ENCODE measurements at regions not wholly inside any gene's neighbourhood (a gene's known extent, or its start where the extent isn't known, plus 50 kb on each side); places are given as distances from the start of the nearest gene placed in this dataset.

DNA sequence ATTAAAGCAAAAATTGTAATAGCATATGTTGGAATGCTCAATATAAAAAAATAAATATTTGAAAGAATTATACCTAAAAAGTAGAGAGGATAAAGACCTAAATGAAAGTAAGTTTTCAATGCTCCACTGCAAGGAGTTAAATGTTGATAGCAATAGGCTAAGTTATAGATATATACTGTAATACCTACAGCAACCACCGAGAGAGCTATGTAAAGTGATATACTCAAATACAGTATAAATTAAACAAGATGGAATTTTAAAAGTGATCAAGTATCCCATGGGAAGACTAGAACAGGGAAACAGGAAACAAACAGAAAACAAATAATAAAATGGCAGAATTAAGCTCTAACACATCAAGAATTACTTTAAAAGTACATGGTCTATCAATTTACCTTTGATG is 73.9 kb downstream of the CASP3 start:
- no peak for DNase-seq

DNA sequence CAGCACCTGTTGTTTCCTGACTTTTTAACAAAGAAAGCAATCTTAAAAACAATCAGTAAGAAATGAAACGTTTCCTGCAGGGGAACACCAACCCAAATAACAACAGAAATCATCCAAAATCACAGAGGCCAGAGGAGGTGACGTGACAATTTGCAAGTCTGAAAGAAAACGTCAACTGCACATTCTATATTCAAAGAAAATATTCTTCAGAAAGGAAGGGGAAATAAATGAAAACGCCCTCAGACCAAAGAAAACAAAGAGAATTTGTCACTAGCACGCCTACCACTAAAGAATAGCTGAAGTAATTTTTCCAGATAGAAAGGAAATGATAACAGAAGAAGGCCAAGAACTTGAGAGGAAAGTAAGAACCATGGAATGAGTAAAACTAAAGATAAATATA is 74.4 kb downstream of the CASP3 start:
- no peak for DNase-seq

DNA sequence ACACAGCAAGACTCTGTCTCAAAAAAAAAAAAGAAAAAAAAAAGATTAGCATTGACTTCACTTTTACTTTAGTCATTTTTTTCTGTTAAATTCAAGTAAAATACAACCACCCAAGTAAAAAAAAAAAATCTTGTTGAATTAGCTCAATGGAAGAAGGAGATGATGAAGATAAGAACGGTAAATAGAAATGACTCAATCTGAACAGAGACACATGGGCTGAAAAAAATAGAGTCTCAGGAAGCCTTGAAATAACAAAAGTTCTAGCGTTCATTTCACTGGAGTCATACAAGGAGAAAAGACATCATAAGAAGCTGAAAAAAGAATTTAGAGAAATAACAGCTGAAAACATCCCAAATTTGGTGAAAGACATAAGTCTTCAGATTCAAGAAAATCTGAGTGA is 75.5 kb downstream of the CASP3 start:
- no peak for DNase-seq

DNA sequence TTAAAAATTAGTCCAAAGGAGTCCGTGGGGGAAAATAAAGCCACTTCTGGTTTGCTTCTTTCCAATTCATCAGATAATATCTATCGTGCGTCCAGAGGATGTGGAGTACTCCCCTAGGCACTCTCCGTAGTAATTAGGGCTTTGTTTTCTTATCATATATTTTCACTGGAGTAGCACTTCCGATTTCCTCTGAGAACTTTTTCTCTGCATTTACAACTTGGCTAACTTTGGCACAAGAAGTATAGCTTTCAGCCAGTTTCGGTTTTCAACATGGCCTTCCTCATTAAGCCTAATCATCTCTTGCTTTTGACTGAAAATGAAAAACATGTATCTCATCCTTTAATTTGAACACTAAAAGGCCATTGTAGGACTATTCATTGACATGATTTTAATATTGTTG is 80.5 kb downstream of the CASP3 start:
- no peak for DNase-seq

DNA sequence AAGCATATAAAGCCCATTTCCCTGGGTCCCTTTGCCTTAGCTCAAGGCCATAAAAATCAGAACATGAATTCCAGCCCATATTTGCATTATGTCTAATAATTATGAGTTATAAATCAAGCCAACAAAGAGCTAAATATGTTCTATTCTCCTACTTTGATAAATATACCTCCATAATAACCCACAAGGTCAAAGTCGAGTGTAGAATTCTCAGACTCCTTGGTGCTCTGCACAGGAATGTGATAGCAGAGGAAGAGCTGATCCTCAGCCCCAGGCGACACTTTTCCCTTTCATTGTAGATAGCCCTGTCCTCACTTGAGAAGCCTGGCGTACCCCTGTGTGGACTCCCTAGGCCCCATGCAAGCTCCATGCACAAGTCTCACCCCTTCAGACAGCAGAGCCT is 85.6 kb downstream of the CASP3 start:
- no peak for DNase-seq

DNA sequence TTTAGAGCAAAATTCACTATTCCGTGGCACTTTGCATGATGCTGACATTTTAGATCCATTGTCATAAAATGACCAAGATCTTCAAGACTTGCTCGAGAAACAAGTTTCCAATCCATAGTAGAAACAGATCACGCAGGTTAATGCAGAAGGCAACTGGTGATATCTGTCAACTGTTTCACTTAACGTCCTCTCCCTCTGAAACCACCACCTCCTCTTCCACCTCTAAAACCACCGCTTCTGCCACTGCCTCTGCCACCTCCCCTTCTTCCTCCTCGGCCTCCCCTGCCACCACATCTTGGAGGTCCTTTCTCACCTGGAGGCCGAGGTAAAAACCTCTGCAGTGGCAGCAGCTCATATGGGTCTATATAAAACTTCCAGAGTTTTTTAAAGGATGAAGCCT is 84.6 kb upstream of the IRF2 start:
- no peak for DNase-seq

DNA sequence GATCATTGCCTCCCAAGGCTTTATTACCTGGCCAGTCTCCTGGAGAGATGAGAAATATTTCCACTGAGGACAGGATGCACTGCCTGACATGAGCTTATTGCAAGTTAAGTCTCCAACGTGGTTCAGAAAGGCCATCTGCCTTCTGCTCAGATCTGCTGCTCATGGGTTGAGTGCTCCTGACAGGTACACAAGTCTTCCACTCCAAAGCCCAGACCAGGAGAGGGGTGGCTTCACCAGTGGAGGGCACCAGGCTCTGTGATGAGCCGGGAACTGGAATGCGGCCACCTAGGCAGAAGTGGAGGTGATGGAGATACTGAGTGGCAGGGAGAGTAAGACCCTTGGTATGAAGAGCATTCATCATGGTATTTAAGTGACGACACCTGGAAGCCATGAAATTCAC is 79.5 kb upstream of the IRF2 start:
- DNase-seq, result no peak

DNA sequence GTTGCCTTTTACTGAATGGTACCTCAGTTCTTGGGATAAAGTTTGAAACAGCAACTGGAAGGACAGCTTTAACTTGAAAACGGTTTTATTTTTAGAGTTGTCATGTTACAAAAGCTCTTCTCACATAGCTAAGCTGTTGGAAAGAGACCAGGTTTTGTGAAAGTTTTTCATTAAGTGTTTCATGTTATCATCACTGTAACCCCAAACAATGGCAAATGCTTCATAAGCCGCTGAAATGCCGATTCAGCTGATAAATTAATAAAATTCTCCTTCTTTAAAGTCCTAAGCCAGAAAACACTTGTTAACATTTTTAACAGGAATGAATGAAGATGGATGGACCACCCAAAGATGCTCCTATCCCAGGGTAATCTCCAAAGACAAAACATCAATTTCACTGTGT is 76.1 kb upstream of the IRF2 start:
- no peak for DNase-seq

DNA sequence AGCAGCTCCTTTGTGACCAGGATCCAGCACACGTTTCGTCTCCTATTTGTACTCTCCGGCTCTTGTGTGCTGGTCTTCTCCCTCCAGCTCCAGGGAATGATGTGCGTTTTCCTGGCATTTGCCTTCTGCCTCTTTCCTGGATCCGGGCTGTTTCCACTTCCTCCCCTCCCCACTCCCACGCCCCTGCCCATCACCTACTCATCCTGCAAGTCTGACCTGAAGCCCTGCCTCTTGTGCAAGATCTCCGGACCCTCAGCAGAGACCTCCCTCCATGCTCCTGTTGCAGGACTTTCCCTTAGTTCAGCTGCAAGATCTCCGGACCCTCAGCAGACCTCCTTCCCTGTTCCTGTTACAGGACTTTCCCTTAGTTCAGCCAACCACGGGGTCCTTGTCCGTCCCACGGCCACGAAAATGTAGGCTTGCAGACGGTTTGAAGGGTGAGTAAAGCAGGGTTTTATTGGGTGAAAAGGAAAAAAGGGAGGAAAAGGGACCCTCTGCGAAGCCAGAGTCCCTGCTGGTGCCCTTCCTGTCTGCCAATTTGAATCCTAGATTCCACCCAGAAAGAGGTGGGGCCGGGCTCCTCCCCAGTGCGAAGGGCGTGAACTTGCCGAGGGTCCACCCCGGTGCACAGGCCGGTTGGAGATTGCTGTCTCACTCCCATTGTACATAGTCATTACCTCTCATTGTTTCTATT is 74.4 kb upstream of the IRF2 start:
- no peak for DNase-seq

DNA sequence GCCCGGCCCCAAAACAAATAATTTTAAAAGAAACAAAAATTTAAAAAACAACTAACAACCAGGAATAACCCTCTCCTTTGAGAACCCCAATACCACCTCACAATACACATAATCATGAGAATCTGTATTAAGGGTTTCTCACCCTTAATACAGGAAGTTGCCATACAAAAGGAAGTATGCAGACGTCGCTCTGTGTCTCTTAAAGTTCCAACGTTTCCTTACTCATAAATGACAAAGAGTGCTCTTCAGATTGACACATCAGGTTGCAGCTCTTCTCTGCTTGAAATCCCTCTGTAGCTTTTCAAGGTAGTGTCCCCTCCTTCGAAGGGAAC is 73.9 kb upstream of the IRF2 start:
- no peak for DNase-seq

DNA sequence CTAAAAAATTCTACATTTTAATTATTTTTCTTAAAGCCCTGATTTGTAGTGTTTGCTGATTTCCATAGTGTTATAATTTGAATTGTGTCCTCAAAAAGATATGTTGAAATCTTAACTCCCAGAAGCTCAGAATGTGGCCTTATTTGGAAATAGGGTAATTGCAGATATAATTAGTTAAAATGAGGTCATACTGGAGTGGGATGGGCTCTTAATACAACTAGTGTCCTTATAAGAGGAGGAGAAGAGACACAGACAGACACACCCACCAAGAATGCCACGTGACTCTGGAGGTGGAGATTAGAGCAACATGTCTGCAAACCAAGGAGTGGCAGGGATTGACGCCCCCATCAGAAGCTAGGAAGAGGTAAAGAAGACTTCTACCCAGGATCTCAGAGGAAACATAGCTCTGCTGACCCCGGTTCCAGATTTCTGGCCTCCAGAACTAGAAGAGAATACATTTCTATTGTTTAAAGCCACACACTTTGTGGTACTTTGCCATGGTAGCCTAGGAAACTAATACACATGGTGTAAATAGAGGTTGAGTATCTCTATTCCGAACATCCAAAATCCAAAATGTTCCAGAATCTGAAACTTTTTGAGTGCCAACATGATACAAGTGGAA is 70.5 kb upstream of the IRF2 start:
- no peak for DNase-seq

DNA sequence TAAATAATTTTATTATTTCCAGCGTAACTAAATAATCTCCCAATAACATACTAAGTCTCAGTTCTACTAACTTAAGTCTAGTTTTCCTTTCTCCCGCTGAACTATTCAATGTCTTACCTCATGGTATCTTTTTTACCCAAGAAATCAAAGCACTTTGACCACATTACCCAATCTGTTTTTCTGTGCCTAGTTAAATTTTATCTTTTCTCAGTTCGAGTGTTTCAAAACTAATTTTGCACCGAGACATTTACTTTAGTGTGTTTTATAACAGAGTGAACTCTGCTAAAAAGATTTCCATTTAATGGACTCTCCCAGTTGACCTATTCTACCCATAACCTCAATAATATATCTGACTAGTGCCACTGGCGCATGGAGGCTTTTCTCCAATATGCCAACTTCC is 67.6 kb upstream of the IRF2 start:
- no peak for DNase-seq

DNA sequence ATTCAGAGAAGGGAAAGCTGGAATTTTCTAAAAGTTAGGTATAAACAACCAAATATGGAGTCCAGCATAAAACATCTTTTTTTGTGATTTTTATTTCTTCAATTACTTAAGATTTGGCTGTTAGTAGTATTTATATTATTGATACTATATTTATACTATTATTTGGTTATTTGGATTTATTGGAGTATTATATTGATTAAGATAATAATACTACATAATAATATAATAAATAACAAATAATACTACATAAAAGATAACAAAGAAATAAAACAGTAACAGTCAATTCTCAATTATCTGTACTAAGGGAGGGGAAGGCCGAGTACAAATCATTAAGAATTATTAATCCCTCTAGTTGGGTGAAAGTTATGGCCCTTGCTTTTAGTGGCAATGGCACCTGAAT is 66.0 kb upstream of the IRF2 start:
- no peak for DNase-seq

DNA sequence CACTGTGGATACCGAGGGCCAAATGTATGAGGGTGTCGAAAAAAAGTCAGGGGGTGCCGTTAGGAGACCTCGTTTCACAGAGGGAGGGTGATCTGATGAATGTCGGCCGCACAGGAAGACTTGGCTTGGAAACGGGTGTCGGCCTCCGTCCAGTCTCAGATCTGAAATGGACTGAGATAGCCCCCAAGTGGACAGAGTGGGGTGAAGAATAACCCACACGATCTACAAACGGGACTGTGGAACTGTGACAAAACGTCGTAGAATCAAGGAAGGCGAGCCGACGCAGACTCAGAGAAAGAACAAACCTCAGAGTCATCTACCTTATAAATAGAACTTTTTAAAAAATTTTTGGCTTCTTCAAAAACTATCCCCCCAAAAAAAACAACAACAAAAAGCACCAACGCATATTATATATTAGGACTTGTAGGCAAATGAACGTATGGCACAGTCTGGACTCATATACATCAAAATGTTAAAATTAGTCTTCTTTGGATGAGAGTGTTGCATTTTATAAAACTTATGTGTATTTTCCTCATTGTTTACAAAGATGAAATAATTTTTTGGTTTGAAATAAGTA is 63.8 kb upstream of the IRF2 start:
- peak; percentile 30 for DNase-seq

DNA sequence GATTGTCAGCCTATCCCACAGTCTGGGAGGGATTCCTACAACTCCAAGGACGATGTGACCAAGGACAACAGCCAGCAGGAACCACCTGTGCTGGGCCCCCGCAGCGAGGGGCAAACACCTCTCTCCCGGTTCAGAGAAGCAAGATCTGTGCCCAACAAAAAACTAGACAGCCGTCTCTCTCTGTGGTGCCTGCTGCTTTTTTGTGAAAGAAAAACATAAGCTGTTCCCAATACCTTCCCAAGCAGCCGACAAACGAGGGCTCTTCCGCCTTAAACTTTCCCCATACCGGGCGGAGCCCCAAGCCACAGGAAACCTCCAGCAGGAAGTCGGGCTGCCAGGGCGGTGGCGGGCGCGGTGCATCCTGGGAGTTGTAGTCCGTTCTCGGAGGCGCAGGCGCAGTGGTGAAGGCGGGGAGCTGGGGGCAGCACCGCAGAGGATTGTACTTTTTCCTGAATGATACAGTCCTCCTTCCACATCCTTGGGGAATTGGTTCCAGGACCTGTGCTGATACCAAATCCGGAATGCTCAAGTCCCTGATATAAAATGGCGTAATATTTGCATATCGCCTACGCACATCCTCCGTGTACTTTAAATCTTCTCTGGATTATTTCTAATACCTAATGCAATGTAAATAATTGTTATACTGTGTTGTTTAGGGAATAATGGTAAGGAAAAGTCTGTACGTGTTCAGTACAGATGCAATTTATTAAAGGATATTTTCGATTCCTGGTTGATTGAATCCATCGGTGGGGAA is 63.1 kb upstream of the IRF2 start:
- peak; percentile 83 for DNase-seq

DNA sequence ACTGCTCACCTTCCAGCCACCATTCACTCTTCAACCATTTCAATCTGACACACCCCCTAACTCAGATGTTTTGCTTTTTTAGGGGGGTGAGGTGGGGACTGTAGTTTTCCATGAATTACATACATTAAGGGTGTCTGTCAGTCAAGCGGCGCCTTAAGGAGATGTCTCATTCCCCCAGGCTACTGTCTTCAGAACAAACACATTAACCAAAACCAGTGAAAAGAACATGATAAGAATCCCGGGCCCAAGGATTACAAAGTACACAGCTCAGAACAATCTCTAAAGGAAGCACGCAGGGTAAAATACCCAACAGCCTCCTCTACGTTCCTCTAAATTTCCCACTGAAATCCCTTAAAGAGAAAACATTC is 62.5 kb upstream of the IRF2 start:
- DNase-seq, result no peak

DNA sequence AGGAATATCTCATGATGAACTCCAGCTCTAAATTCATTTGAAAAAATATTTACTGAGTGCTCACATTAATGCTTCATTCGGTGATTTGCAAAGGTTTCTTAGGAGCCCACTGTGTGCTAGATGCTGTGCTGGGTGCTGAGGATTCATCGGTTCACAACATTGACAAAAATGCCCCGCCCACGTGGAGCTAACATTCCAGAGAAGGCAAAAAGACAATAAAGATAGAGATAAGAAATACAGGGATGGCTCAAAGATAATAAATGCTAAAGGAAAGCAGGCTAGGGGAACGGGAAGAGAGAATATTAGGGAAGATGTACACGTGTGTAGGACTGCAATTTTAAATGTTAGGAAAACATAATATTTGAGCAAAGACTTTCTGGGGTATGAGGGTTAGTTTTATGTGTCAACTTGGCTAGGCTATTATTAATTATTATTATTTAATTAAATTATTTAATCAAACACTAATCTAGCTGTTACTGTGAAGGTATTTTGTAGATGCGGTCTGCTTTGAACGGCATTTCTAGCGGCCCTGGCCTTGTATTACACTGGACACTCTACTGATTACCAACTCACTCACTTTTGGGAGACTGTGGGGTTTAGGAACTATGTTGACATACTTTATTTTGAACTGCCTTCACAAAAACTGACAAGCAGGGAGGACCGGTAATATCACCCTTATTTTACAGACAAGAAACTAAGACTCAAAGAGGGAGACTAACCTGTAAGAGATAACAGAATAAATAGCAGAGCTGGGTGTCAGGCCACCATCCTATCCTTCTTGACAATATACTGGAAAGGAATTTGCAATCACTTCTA is 61.9 kb upstream of the IRF2 start:
- DNase-seq, result no peak

DNA sequence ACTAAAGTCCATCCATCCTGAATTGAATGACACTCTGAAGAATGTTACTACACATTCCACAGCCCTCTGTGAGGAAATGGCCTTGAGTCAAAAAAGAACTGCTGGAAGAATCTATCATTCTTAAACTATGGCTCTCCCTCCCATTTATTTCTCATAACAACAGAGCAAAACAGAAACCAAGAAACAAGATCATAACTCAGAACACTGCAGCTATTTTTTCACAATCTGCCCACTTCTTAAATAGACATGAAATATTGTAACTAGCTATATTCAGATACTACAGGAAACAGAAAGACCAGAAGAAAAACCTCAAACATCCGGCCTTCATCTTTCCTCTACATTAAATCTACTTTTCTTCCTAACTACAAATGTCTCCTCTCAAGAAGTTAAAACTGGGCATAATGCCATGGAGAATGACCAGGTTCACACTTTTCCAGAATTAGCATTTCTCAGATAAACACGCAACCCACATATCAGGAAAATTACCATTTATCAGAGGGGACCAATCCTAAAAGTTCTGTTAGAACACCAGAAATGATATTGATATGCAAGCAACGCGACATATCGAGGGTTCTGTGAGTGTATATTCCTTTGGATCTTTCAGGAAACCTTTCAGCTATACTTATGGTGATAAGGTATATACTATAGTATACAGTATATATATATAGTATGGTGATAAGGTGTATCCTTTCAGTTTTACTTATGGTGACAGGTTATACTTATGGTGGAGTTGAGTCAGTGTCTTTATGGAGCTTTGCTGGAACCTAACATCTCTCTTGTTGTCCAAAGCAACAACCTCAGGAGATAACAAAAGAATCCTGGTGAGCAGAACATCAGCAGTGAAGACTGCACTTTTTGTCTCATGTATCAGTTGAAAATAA is 60.4 kb upstream of the IRF2 start:
- no peak for DNase-seq

DNA sequence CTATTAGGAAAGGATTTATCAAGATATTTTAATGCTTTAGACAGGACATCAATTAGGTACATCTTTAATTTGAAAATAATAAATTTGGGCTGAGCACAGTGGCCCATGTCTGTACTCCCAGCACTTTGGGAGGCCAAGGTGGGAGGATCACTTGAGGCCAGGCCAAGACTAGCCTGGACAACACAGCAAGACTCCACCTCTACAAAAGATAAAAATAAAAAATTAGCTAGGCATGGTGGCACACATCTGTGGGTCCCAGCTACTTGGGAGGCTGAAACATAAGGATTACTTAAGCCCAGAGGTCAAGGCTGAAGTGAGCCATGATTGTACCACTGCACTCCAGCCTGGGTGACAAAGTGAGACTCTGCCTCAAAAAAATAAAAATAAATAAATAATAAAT is 59.6 kb upstream of the IRF2 start:
- DNase-seq, result no peak

DNA sequence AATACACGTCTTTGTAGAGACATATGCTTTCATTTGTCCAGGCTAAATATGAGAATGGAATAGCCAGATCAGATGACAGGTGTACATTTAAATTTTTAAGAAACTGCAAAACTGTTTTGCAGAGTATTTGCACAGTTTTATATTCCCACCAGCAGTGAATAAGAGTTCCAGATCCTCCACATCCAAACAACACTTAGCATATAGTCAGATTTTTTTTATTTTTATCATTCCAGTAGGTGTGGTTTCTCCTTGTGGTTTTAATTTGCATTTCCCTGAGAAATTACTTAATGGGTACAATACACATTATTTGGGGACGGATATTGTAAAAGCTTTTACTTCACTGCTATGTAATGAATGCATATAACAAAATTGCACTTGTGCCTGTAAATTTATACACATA is 56.7 kb upstream of the IRF2 start:
- DNase-seq, result no peak

DNA sequence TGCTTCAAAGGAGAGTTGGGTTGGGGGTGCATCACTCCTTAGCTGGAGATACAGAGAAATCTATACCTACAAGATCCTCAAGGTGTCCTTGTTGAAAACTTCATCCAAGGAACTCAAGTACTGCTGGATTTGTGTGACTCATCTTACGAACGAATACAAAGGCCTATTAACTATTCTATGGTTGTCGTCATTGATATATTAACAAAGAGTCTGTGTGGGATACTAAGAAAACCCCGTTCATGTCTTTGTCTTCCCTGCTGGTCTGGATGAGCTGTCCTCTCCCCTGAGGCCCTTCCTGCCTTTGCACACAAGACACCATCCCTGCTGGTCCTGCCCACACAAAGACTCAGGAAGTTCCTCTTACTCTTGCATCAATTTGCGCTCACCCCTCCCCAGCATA is 54.9 kb upstream of the IRF2 start:
- DNase-seq, result no peak

DNA sequence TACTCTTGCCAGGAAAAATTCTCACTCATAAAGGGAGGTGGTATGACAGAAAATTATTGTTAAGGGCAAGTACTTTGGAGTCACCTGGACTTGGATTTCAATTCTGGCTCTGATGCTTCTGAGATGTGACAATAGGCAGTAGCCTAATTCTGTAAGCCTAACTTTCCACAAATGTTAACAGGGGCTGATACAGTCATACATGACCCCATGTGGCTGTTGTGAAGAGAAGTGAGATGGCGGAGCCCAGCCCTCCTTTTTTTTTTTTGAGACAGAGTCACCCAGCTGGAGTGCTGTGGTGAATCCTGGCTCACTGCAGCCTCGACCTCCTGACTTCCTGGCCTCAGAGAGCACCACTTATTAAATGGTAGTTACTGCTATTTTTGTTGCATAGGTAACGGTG is 54.4 kb upstream of the IRF2 start:
- DNase-seq, result no peak

Data from NCI-H774 (cell line).